ENCODE measurements at regions not wholly inside any gene's neighbourhood (a gene's known extent, or its start where the extent isn't known, plus 50 kb on each side); places are given as distances from the start of the nearest gene placed in this dataset.

GRCh38 chr15:29471757-29472156 lies 202.1 kb upstream of the NSMCE3 start:
- H3K4me3 Mint-ChIP-seq, result no peak overlapping the region
- no peaks in the 10 kb centered on the region for H3K36me3 Mint-ChIP-seq
- H3K27me3 Mint-ChIP-seq, result no peaks in the 10 kb centered on the region
- H3K27ac Mint-ChIP-seq, result no peak overlapping the region
- H3K4me1 Mint-ChIP-seq, result no peaks in the 10 kb centered on the region
- no peak for DNase-seq
- H3K9me3 Mint-ChIP-seq, result no peaks in the 10 kb centered on the region

- Mint-ChIP-seq H3K27ac (no peak overlapping the region), H3K9me3 (no peaks in the 10 kb centered on the region), H3K27me3 (no peaks in the 10 kb centered on the region), H3K36me3 (no peaks in the 10 kb centered on the region), H3K4me1 (no peaks in the 10 kb centered on the region), H3K4me3 (no peak overlapping the region)
- DNase-seq, result no peak
Measured at GRCh38 chr15:29471306-29471705, 201.7 kb upstream of the NSMCE3 start.

GRCh38 chr15:29470794-29471193 lies 201.2 kb upstream of the NSMCE3 start:
- H3K27ac Mint-ChIP-seq, result no peak overlapping the region
- DNase-seq, result no peak
- H3K4me3 Mint-ChIP-seq, result no peak overlapping the region
- H3K27me3 Mint-ChIP-seq, result no peaks in the 10 kb centered on the region
- H3K36me3 Mint-ChIP-seq, result no peaks in the 10 kb centered on the region
- no peaks in the 10 kb centered on the region for H3K4me1 Mint-ChIP-seq
- no peaks in the 10 kb centered on the region for H3K9me3 Mint-ChIP-seq

GRCh38 chr15:29470311-29470710 lies 200.7 kb upstream of the NSMCE3 start:
- DNase-seq, result no peak
- no peak overlapping the region for H3K27ac Mint-ChIP-seq
- H3K4me1 Mint-ChIP-seq, result no peaks in the 10 kb centered on the region
- H3K27me3 Mint-ChIP-seq, result no peaks in the 10 kb centered on the region
- no peak overlapping the region for H3K4me3 Mint-ChIP-seq
- H3K9me3 Mint-ChIP-seq, result no peaks in the 10 kb centered on the region
- H3K36me3 Mint-ChIP-seq, result no peaks in the 10 kb centered on the region

GRCh38 chr15:29468899-29469298 lies 199.3 kb upstream of the NSMCE3 start:
- Mint-ChIP-seq H3K27ac (no peak overlapping the region), H3K9me3 (no peaks in the 10 kb centered on the region), H3K27me3 (peaks cover 2% of the 10 kb centered on the region), H3K4me3 (no peak overlapping the region), H3K36me3 (no peaks in the 10 kb centered on the region), H3K4me1 (no peaks in the 10 kb centered on the region)
- DNase-seq, result no peak

GRCh38 chr15:29467091-29467490 lies 197.5 kb upstream of the NSMCE3 start:
- no peak for DNase-seq
- H3K4me3 Mint-ChIP-seq, result no peak overlapping the region
- peaks cover 5% of the 10 kb centered on the region for H3K27me3 Mint-ChIP-seq
- no peaks in the 10 kb centered on the region for H3K4me1 Mint-ChIP-seq
- no peaks in the 10 kb centered on the region for H3K9me3 Mint-ChIP-seq
- no peak overlapping the region for H3K27ac Mint-ChIP-seq
- H3K36me3 Mint-ChIP-seq, result no peaks in the 10 kb centered on the region

GRCh38 chr15:29466292-29466691 lies 196.7 kb upstream of the NSMCE3 start:
- Mint-ChIP-seq H3K36me3 (no peaks in the 10 kb centered on the region), H3K4me3 (no peak overlapping the region), H3K27me3 (peaks cover 8% of the 10 kb centered on the region), H3K9me3 (no peaks in the 10 kb centered on the region), H3K27ac (no peak overlapping the region), H3K4me1 (no peaks in the 10 kb centered on the region)
- no peak for DNase-seq

- H3K4me1 Mint-ChIP-seq, result no peaks in the 10 kb centered on the region
- DNase-seq, result no peak
- H3K9me3 Mint-ChIP-seq, result no peaks in the 10 kb centered on the region
- no peaks in the 10 kb centered on the region for H3K36me3 Mint-ChIP-seq
- H3K27me3 Mint-ChIP-seq, result peaks cover 8% of the 10 kb centered on the region
- H3K27ac Mint-ChIP-seq, result no peak overlapping the region
- H3K4me3 Mint-ChIP-seq, result no peak overlapping the region
Measured at GRCh38 chr15:29465816-29466215, 196.2 kb upstream of the NSMCE3 start.

GRCh38 chr15:29465196-29465595 lies 195.6 kb upstream of the NSMCE3 start:
- no peaks in the 10 kb centered on the region for H3K36me3 Mint-ChIP-seq
- no peak overlapping the region for H3K27ac Mint-ChIP-seq
- no peaks in the 10 kb centered on the region for H3K4me1 Mint-ChIP-seq
- DNase-seq, result no peak
- peaks cover 8% of the 10 kb centered on the region for H3K27me3 Mint-ChIP-seq
- H3K9me3 Mint-ChIP-seq, result no peaks in the 10 kb centered on the region
- H3K4me3 Mint-ChIP-seq, result no peak overlapping the region

- H3K36me3 Mint-ChIP-seq, result no peaks in the 10 kb centered on the region
- H3K27ac Mint-ChIP-seq, result no peak overlapping the region
- DNase-seq, result no peak
- H3K27me3 Mint-ChIP-seq, result peaks cover 8% of the 10 kb centered on the region
- H3K4me3 Mint-ChIP-seq, result no peak overlapping the region
- H3K9me3 Mint-ChIP-seq, result no peaks in the 10 kb centered on the region
- no peaks in the 10 kb centered on the region for H3K4me1 Mint-ChIP-seq
Measured at GRCh38 chr15:29461877-29462276, 192.3 kb upstream of the NSMCE3 start.

- H3K27ac Mint-ChIP-seq, result no peak overlapping the region
Measured at GRCh38 chr15:29458361-29458760, 188.7 kb upstream of the NSMCE3 start.

GRCh38 chr15:29457729-29458128 lies 188.1 kb upstream of the NSMCE3 start:
- peaks cover 3% of the 10 kb centered on the region for H3K27me3 Mint-ChIP-seq
- no peak for DNase-seq
- H3K4me3 Mint-ChIP-seq, result no peak overlapping the region
- no peaks in the 10 kb centered on the region for H3K36me3 Mint-ChIP-seq
- peaks cover 11% of the 10 kb centered on the region for H3K4me1 Mint-ChIP-seq
- H3K9me3 Mint-ChIP-seq, result no peaks in the 10 kb centered on the region
- no peak overlapping the region for H3K27ac Mint-ChIP-seq

More at GRCh38 chr15:29458361-29458760, 188.7 kb upstream of the NSMCE3 start:
- peaks cover 3% of the 10 kb centered on the region for H3K27me3 Mint-ChIP-seq
- DNase-seq, result no peak
- no peaks in the 10 kb centered on the region for H3K36me3 Mint-ChIP-seq
- no peaks in the 10 kb centered on the region for H3K9me3 Mint-ChIP-seq
- H3K4me3 Mint-ChIP-seq, result no peak overlapping the region
- peaks cover 4% of the 10 kb centered on the region for H3K4me1 Mint-ChIP-seq

- H3K27ac Mint-ChIP-seq, result no peak overlapping the region
- peaks cover 14% of the 10 kb centered on the region for H3K4me1 Mint-ChIP-seq
- H3K27me3 Mint-ChIP-seq, result peaks cover 3% of the 10 kb centered on the region
- H3K9me3 Mint-ChIP-seq, result no peaks in the 10 kb centered on the region
- no peak for DNase-seq
- H3K4me3 Mint-ChIP-seq, result no peak overlapping the region
- no peaks in the 10 kb centered on the region for H3K36me3 Mint-ChIP-seq
Measured at GRCh38 chr15:29456964-29457363, 187.3 kb upstream of the NSMCE3 start.

GRCh38 chr15:29456255-29456654 lies 186.6 kb upstream of the NSMCE3 start:
- peaks cover 14% of the 10 kb centered on the region for H3K4me1 Mint-ChIP-seq
- DNase-seq, result no peak
- H3K36me3 Mint-ChIP-seq, result no peaks in the 10 kb centered on the region
- no peaks in the 10 kb centered on the region for H3K27me3 Mint-ChIP-seq
- H3K9me3 Mint-ChIP-seq, result no peaks in the 10 kb centered on the region
- H3K4me3 Mint-ChIP-seq, result no peak overlapping the region
- H3K27ac Mint-ChIP-seq, result no peak overlapping the region

- Mint-ChIP-seq H3K9me3 (no peaks in the 10 kb centered on the region), H3K36me3 (no peaks in the 10 kb centered on the region), H3K27me3 (peaks cover 3% of the 10 kb centered on the region), H3K4me3 (no peak overlapping the region), H3K4me1 (peaks cover 14% of the 10 kb centered on the region), H3K27ac (no peak overlapping the region)
- DNase-seq, result no peak
Measured at GRCh38 chr15:29455530-29455929, 185.9 kb upstream of the NSMCE3 start.

GRCh38 chr15:29455055-29455454 lies 185.4 kb upstream of the NSMCE3 start:
- Mint-ChIP-seq H3K27ac (no peak overlapping the region), H3K4me1 (peaks cover 14% of the 10 kb centered on the region), H3K36me3 (no peaks in the 10 kb centered on the region), H3K4me3 (no peak overlapping the region), H3K27me3 (peaks cover 3% of the 10 kb centered on the region), H3K9me3 (no peaks in the 10 kb centered on the region)
- DNase-seq, result no peak

- DNase-seq, result no peak
- H3K4me3 Mint-ChIP-seq, result no peak overlapping the region
- H3K36me3 Mint-ChIP-seq, result no peaks in the 10 kb centered on the region
- H3K27ac Mint-ChIP-seq, result no peak overlapping the region
- no peaks in the 10 kb centered on the region for H3K9me3 Mint-ChIP-seq
- peaks cover 14% of the 10 kb centered on the region for H3K4me1 Mint-ChIP-seq
- peaks cover 3% of the 10 kb centered on the region for H3K27me3 Mint-ChIP-seq
Measured at GRCh38 chr15:29454506-29454905, 184.9 kb upstream of the NSMCE3 start.
